Thyroid gland (tissue), 4 donors: ENCODE measurements at regions not wholly inside any gene's neighbourhood (a gene's known extent, or its start where the extent isn't known, plus 50 kb on each side); places are given as distances from the start of the nearest gene placed in this dataset.

Experiments used
- DNase-seq, 2 donors: peaks; one replicate each; pipeline ENCODE4 v3.0.0-alpha.2; 2019
- H3K27ac ChIP-seq, 3 donors: fragments of 200-600 bp; sonication (generic); 1 replicate in 2 of 3; 2 replicates in 1 of 3; pipeline ENCODE4 v1.5.1; 2016 to 2019; ENCODE audit warnings: mild to moderate bottlenecking in 1 of 3, moderate library complexity in 1 of 3
- H3K27me3 ChIP-seq: fragments of 200-600 bp; sonication (generic); one replicate; pipeline ENCODE4 v1.5.1; 2019
- H3K36me3 ChIP-seq, 2 donors: fragments of 200-600 bp; sonication (generic); one replicate each; pipeline ENCODE4 v1.5.1; 2016 to 2019
- H3K4me1 ChIP-seq, 2 donors: fragments of 200-600 bp; sonication (generic); one replicate each; pipeline ENCODE4 v1.5.1; 2017 to 2019
- H3K4me3 ChIP-seq, 3 donors: fragments of 200-600 bp; sonication (generic); replicated peaks in 1 of 3; 1 replicate in 2 of 3; 2 replicates in 1 of 3; pipeline ENCODE4 v1.5.1; 2016; ENCODE audit warnings: mild to moderate bottlenecking in 1 of 3
- H3K9me3 ChIP-seq: fragments of 200-600 bp; sonication (generic); one replicate; pipeline ENCODE4 v1.5.1; 2017
- POLR2A ChIP-seq, 2 donors: fragments of 450-650 bp; IDR thresholded peaks; one replicate each; pipeline ENCODE4 v1.6.1; 2017; ENCODE audit warnings: antibody characterized with exemption in 2 of 2, mild to moderate bottlenecking in 2 of 2, moderate library complexity in 1 of 2
- WGBS, 2 donors: methylation state at CpG; one replicate each; pipeline ENCODE4 v1.1.5; 2017; 5-methylcytosine and 5-hydroxymethylcytosine counted together
- intact Hi-C: fragments of 100-400 bp; cut with DNase I; formaldehyde crosslinking; loops from one replicate; pipeline ENCODE4 v1.15.1; 2023
- TF ChIP-seq, protein P1 (sequence below), 6 experiments: fragments of 200-600 bp in 3 of 6; fragments of 450-650 bp in 3 of 6; sonication (generic) in 3 of 6; IDR thresholded peaks; one replicate each; pipeline ENCODE4 v1.5.1; 2016 to 2019; ENCODE audit warnings: antibody characterized with exemption in 6 of 6, mild to moderate bottlenecking in 2 of 6, inconsistent platforms in 1 of 6, moderate library complexity in 1 of 6

DNA sequence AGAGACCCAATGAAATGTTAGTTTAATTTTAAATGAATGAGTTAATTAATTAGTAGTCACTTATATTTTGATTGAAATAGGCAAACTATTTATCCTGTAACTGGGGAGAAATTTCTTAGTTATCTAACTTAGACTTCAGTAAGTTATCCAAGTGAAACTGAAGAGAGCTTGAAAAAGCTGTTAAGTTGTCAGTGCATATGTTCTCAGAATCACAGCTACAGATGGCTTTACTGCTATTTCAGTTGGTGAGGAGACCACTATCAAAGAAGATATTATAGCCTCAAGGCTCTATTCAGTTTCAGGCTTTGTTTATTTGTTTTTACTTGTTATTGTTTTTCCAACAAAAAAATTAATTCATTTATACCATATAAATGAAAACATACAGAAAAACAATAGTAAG, 404.1 kb downstream of the C6orf118 start:
- H3K27ac ChIP-seq = no peak overlapping the region
- H3K9me3 ChIP-seq = no peaks in the 10 kb centered on the region
- intact Hi-C loops = no loop called here
- no peaks in the 10 kb centered on the region for H3K4me1 ChIP-seq
- no peaks in the 10 kb centered on the region for H3K27me3 ChIP-seq
- DNase-seq = no peak
- TF ChIP-seq, protein P1, sequence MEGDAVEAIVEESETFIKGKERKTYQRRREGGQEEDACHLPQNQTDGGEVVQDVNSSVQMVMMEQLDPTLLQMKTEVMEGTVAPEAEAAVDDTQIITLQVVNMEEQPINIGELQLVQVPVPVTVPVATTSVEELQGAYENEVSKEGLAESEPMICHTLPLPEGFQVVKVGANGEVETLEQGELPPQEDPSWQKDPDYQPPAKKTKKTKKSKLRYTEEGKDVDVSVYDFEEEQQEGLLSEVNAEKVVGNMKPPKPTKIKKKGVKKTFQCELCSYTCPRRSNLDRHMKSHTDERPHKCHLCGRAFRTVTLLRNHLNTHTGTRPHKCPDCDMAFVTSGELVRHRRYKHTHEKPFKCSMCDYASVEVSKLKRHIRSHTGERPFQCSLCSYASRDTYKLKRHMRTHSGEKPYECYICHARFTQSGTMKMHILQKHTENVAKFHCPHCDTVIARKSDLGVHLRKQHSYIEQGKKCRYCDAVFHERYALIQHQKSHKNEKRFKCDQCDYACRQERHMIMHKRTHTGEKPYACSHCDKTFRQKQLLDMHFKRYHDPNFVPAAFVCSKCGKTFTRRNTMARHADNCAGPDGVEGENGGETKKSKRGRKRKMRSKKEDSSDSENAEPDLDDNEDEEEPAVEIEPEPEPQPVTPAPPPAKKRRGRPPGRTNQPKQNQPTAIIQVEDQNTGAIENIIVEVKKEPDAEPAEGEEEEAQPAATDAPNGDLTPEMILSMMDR (IDR thresholded peaks at IDR 0.05) = no peak
- TF ChIP-seq POLR2A (IDR thresholded peaks at IDR 0.05) = no peak
- H3K36me3 ChIP-seq = no peaks in the 10 kb centered on the region
- H3K4me3 ChIP-seq = no peak overlapping the region

DNA sequence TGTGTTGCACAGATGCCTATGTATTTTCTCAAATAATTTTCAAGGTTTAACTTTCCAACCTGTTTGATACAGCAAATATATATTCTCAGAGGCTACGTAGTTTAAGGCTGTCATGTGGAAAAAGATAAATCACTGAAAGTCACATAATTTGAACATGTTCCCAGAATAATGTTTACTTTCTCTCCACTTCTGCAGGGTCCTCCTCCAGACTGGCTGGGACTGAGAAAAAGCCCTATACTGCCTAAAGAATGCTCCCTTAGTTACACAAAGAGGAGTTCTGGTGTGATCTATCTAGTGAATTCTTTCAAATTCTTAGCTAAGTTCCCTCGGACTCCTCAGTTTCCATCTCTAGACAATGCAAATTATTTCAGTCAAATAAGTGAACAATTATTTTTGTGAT, 411.0 kb downstream of the C6orf118 start:
- H3K9me3 ChIP-seq = no peaks in the 10 kb centered on the region
- H3K4me1 ChIP-seq = no peaks in the 10 kb centered on the region
- TF ChIP-seq, protein P1 (IDR thresholded peaks at IDR 0.05) = no peak
- TF ChIP-seq POLR2A (IDR thresholded peaks at IDR 0.05) = no peak
- H3K27ac ChIP-seq = no peak overlapping the region
- no peak overlapping the region for H3K4me3 ChIP-seq
- H3K27me3 ChIP-seq = no peaks in the 10 kb centered on the region
- H3K36me3 ChIP-seq = no peaks in the 10 kb centered on the region
- no peak for DNase-seq
- intact Hi-C loops = no loop called here
- 42 to 43% methylated on average over 2 of the region's 2 CpGs for WGBS, 2 donors

DNA sequence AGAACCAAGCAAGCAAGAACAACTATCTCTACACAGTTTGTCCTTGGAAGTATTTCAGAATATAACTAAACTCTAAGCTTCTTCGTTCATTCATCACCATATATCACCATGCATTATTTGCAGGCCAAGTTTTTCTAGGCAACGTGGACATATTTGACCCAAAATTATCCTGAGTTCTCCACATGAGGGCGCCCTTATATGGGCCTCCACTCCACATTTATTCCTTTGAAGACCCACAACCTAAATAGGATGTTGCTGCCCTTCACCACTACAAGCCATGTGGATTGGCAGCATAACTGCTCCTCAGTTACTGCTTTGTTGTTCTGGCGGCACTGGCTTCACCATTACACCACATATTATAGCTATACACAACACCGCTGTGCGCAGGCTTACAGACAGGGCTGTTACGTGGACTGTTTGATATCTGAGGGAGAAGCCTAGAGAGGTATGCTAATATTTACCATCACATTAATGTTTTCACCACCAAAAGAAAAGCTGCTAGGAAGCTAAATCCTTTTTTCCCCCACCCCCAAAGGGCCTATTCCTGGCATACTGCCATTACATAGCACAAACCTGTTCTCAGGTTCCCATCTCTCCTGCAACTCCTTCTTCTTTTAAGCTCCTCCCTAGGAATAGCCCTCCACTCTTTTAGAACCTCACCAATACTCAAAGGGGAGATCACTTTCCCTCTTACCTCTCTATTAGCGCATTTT, 411.7 kb downstream of the C6orf118 start:
- no peaks in the 10 kb centered on the region for H3K36me3 ChIP-seq
- DNase-seq = no peak
- H3K9me3 ChIP-seq = no peaks in the 10 kb centered on the region
- no peaks in the 10 kb centered on the region for H3K4me1 ChIP-seq
- H3K27ac ChIP-seq = no peak overlapping the region
- H3K27me3 ChIP-seq = no peaks in the 10 kb centered on the region
- intact Hi-C loops = no loop called here
- 81% methylated on average over 8 of the region's 8 CpGs for WGBS, 2 donors
- H3K4me3 ChIP-seq = no peak overlapping the region
- TF ChIP-seq, protein P1 (IDR thresholded peaks at IDR 0.05) = no peak
- no peak for TF ChIP-seq POLR2A (IDR thresholded peaks at IDR 0.05)

DNA sequence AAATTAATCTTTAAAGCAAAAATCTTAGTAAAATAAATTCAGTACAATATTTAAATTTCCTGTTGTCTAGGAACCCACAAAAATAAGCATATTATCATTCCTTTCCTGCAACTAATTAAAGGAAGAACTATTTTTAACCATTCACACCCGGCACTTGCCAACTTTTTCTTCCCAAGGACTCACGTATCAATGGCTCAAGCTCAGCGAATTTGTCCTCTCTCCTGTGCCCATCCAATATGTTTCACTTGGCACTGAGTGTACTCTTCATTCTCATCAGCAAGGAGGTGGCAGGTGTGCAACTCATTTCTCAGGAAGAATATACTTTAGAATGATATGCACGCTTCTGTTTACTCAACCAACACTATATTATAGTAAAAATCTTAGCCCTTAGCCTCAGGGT, 419.4 kb downstream of the C6orf118 start:
- 57 to 76% methylated on average over 4 of the region's 4 CpGs for WGBS, 2 donors
- DNase-seq = no peak
- Histone ChIP-seq H3K4me3 (no peak overlapping the region), H3K36me3 (no peaks in the 10 kb centered on the region), H3K4me1 (no peaks in the 10 kb centered on the region), H3K27ac (no peak overlapping the region), H3K27me3 (no peaks in the 10 kb centered on the region), H3K9me3 (no peaks in the 10 kb centered on the region)
- TF ChIP-seq POLR2A (IDR thresholded peaks at IDR 0.05) = no peak
- TF ChIP-seq, protein P1 (IDR thresholded peaks at IDR 0.05) = no peak
- intact Hi-C loops = no loop called here

DNA sequence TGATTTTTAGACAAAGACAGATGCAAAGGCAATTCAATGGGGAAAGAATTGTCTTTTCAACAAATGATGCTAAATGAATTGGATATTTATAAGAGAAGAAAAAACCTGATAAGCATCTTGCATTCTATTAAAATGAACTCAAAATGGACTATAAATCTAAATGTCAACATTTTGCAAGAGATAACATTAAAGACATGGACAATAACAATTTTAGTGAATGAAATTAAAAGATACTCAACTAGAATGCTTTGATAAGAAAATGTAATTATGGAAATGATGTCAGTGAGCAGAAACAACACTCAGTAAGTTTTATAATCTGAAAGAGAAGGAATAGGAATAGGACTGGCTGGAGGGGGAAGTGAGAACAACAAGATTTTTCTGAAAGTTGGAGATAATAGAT, 421.7 kb downstream of the C6orf118 start:
- intact Hi-C loops = no loop called here
- TF ChIP-seq, protein P1 (IDR thresholded peaks at IDR 0.05) = no peak
- no peak for TF ChIP-seq POLR2A (IDR thresholded peaks at IDR 0.05)
- no peak overlapping the region for H3K27ac ChIP-seq
- H3K4me3 ChIP-seq = no peak overlapping the region
- H3K27me3 ChIP-seq = no peaks in the 10 kb centered on the region
- H3K36me3 ChIP-seq = no peaks in the 10 kb centered on the region
- no peaks in the 10 kb centered on the region for H3K9me3 ChIP-seq
- no peaks in the 10 kb centered on the region for H3K4me1 ChIP-seq
- DNase-seq = no peak
